ENCODE measurements at regions not wholly inside any gene's neighbourhood (a gene's known extent, or its start where the extent isn't known, plus 50 kb on each side); places are given as distances from the start of the nearest gene placed in this dataset.

GRCh38 chr14:101105045-101105444 lies 201.5 kb upstream of the RTL1 start:
- TF ChIP-seq EZH2 (IDR thresholded peaks at IDR 0.05; ENCODE audit: borderline replicate concordance, low read depth, low read length, poor library complexity, severe bottlenecking), result no peak
- no peak for TF ChIP-seq CTCF (conservative IDR thresholded peaks at IDR 0.05; ENCODE audit: low read depth, low read length)

Measured in A673 (cell line).